H9 (cell line): ENCODE measurements at regions not wholly inside any gene's neighbourhood (a gene's known extent, or its start where the extent isn't known, plus 50 kb on each side); places are given as distances from the start of the nearest gene placed in this dataset.

Source experiments
- DNase-seq: peaks from one replicate; pipeline ENCODE4 v3.0.0-alpha.2; 2017
- H2AFZ ChIP-seq: one replicate; pipeline ENCODE4 v1.6.1; 2013; ENCODE audit warnings: mild to moderate bottlenecking, low read length, control low read depth, moderate library complexity
- H2AK5ac ChIP-seq: 2 replicates; pipeline ENCODE4 v1.6.1; 2013; ENCODE audit warnings: low read length, control low read depth, mixed read lengths; ENCODE audit not compliant: insufficient read length
- H2BK120ac ChIP-seq: one replicate; pipeline ENCODE4 v1.6.1; 2013; ENCODE audit warnings: low read depth, mild to moderate bottlenecking, low read length, control low read depth, inconsistent platforms; ENCODE audit not compliant: poor library complexity, severe bottlenecking
- H2BK12ac ChIP-seq: 2 replicates; pipeline ENCODE4 v1.6.1; 2013; ENCODE audit warnings: low read length, control low read depth, mixed read lengths, low read depth; ENCODE audit not compliant: insufficient read length
- H2BK15ac ChIP-seq: 2 replicates; pipeline ENCODE4 v1.6.1; 2013; ENCODE audit warnings: low read depth, low read length, control low read depth
- H2BK20ac ChIP-seq: one replicate; pipeline ENCODE4 v1.6.1; 2013; ENCODE audit warnings: low read depth, mild to moderate bottlenecking, low read length, control low read depth, inconsistent platforms; ENCODE audit not compliant: poor library complexity, severe bottlenecking
- H2BK5ac ChIP-seq: 2 replicates; pipeline ENCODE4 v1.6.1; 2013; ENCODE audit warnings: low read length, control low read depth, mixed read lengths; ENCODE audit not compliant: insufficient read length
- H3K14ac ChIP-seq: 2 replicates; pipeline ENCODE4 v1.6.1; 2013; ENCODE audit warnings: low read length, control low read depth; ENCODE audit not compliant: insufficient read depth
- H3K18ac ChIP-seq: 2 replicates; pipeline ENCODE4 v1.6.1; 2013; ENCODE audit warnings: low read depth, mild to moderate bottlenecking, mixed read lengths, low read length, control low read depth; ENCODE audit not compliant: insufficient read length
- H3K23ac ChIP-seq: 2 replicates; pipeline ENCODE4 v1.6.1; 2013; ENCODE audit warnings: low read length, control low read depth, mixed read lengths, low read depth; ENCODE audit not compliant: insufficient read length
- H3K23me2 ChIP-seq: 2 replicates; pipeline ENCODE4 v1.6.1; 2013; ENCODE audit warnings: low read depth, mild to moderate bottlenecking, mixed read lengths, low read length, control low read depth; ENCODE audit not compliant: insufficient read length, poor library complexity, severe bottlenecking
- H3K27ac ChIP-seq: 2 replicates; pipeline ENCODE4 v1.5.1; 2013; ENCODE audit warnings: low read length, control low read depth, mixed read lengths, low read depth; ENCODE audit not compliant: insufficient read length
- H3K27me3 ChIP-seq: 2 replicates; pipeline ENCODE4 v1.6.1; 2013; ENCODE audit warnings: low read length, control low read depth, inconsistent platforms; ENCODE audit not compliant: insufficient read depth
- H3K4ac ChIP-seq: 2 replicates; pipeline ENCODE4 v1.6.1; 2013; ENCODE audit warnings: low read depth, mild to moderate bottlenecking, control low read depth, inconsistent platforms, low read length, moderate library complexity
- H3K4me1 ChIP-seq: 2 replicates; pipeline ENCODE4 v1.6.1; 2013; ENCODE audit warnings: low read length, control low read depth, inconsistent platforms; ENCODE audit not compliant: insufficient read depth
- H3K4me2 ChIP-seq: 2 replicates; pipeline ENCODE4 v1.6.1; 2013; ENCODE audit warnings: low read length, control low read depth, mixed read lengths; ENCODE audit not compliant: insufficient read length, insufficient read depth
- H3K56ac ChIP-seq: 2 replicates; pipeline ENCODE4 v1.6.1; 2013; ENCODE audit warnings: low read depth, mild to moderate bottlenecking, mixed read lengths, low read length, control low read depth; ENCODE audit not compliant: insufficient read length
- H3K79me1 ChIP-seq: 2 replicates; pipeline ENCODE4 v1.6.1; 2013; ENCODE audit warnings: low read depth, mild to moderate bottlenecking, moderate library complexity, low read length, control low read depth, inconsistent platforms; ENCODE audit not compliant: insufficient read depth, poor library complexity, severe bottlenecking
- H3K79me2 ChIP-seq: 2 replicates; pipeline ENCODE4 v1.6.1; 2013; ENCODE audit warnings: low read length, control low read depth, inconsistent platforms; ENCODE audit not compliant: insufficient read depth
- H3K9ac ChIP-seq: 2 replicates; pipeline ENCODE4 v1.6.1; 2013; ENCODE audit warnings: low read length, control low read depth, mixed read lengths; ENCODE audit not compliant: insufficient read length; ENCODE audit errors: extremely low read depth
- H3K9me3 ChIP-seq: one replicate; pipeline ENCODE4 v1.6.1; 2013; ENCODE audit warnings: low read depth, low read length, inconsistent platforms; ENCODE audit not compliant: control insufficient read depth
- H3T11ph ChIP-seq: one replicate; pipeline ENCODE4 v1.6.1; 2013; ENCODE audit warnings: mild to moderate bottlenecking, low read length, control low read depth, inconsistent platforms
- H4K20me1 ChIP-seq: one replicate; pipeline ENCODE4 v1.6.1; 2013; ENCODE audit not compliant: control insufficient read depth, insufficient read length, insufficient read depth
- H4K5ac ChIP-seq: 2 replicates; pipeline ENCODE4 v1.6.1; 2013; ENCODE audit warnings: low read depth, mild to moderate bottlenecking, mixed read lengths, low read length, control low read depth; ENCODE audit not compliant: insufficient read length
- H4K8ac ChIP-seq: replicated peaks from 2 replicates; pipeline ENCODE4 v1.6.1; 2013; ENCODE audit warnings: low read length, control low read depth, mixed read lengths, low read depth; ENCODE audit not compliant: insufficient read length
- H4K91ac ChIP-seq: 2 replicates; pipeline ENCODE4 v1.6.1; 2013; ENCODE audit warnings: low read depth, mild to moderate bottlenecking, moderate library complexity, mixed read lengths, low read length, control low read depth; ENCODE audit not compliant: insufficient read length
- H3K27ac Mint-ChIP-seq, 3 experiments: 2 replicates in 2 of 3; 3 replicates in 1 of 3; pipeline ENCODE4 v1.8.0; 2020 to 2021; ENCODE audit warnings: mixed read lengths in 3 of 3, mild to moderate bottlenecking in 1 of 3, moderate library complexity in 1 of 3
- H3K27me3 Mint-ChIP-seq: 2 replicates; pipeline ENCODE4 v1.8.0; 2021; ENCODE audit warnings: low read depth, mild to moderate bottlenecking, moderate library complexity, mixed read lengths
- H3K36me3 Mint-ChIP-seq, 3 experiments: 2 replicates in 2 of 3; 3 replicates in 1 of 3; pipeline ENCODE4 v1.8.0; 2020 to 2021; ENCODE audit warnings: low read depth in 3 of 3, mixed read lengths in 3 of 3; ENCODE audit not compliant: insufficient read depth in 1 of 3
- H3K4me1 Mint-ChIP-seq, 2 experiments: 2 replicates each; pipeline ENCODE4 v1.8.0; 2020; ENCODE audit warnings: mixed read lengths in 2 of 2
- H3K4me3 Mint-ChIP-seq, 2 experiments: 2 replicates in 1 of 2; 3 replicates in 1 of 2; pipeline ENCODE4 v1.8.0; 2020 to 2021; ENCODE audit warnings: mild to moderate bottlenecking in 2 of 2, mixed read lengths in 2 of 2, moderate library complexity in 1 of 2
- H3K9me3 Mint-ChIP-seq, 2 experiments: 2 replicates in 1 of 2; 3 replicates in 1 of 2; pipeline ENCODE4 v1.8.0; 2020; ENCODE audit warnings: mild to moderate bottlenecking in 2 of 2, mixed read lengths in 2 of 2, moderate library complexity in 1 of 2
- WGBS: extraction: QIAGEN DNeasy Blood & Tissue Kit; methylation state at CpG from one replicate; pipeline ENCODE4 v1.1.7; 2013; ENCODE audit warnings: missing lambda C conversion rate, low lambda C conversion rate, mixed read lengths; ENCODE audit not compliant: insufficient read length; ENCODE audit errors: extremely low coverage; 5-methylcytosine and 5-hydroxymethylcytosine counted together
- TF ChIP-seq, protein P1 (sequence below): fragments of 200-600 bp; sonication (generic); conservative IDR thresholded peaks from 3 replicates; pipeline ENCODE4 v1.8.0; 2021; ENCODE audit warnings: antibody characterized with exemption, mild to moderate bottlenecking

DNA sequence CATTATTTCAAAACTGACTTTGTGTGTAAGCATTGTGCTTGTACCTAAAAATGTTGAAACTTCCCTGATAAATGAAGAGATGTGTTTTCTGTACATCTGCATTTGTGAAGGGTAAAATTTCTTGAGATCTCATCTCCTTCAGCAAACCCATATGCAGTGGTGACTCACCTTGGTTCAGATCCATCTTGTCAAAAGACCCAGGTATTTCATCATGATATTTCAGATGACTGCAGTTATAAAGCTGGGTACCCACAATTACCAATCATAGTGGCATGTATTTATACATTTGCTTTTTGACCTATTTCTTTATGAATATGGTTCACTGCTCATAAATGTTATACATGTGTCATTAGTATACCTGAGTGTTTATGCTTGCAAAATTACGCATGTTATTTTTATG lies 1213.6 kb downstream of the GALC start:
- Histone ChIP-seq H3K14ac (no peak overlapping the region), H2BK5ac (no peak overlapping the region), H3K9ac (no peak overlapping the region), H3K4me2 (no peak overlapping the region), H3K56ac (no peak overlapping the region), H3K27ac (no peak overlapping the region), H4K20me1 (no peaks in the 10 kb centered on the region), H3K4ac (no peak overlapping the region), H2AK5ac (no peak overlapping the region), H3K23ac (no peak overlapping the region), H3K23me2 (no peaks in the 10 kb centered on the region), H2BK120ac (no peak overlapping the region), H2BK15ac (no peak overlapping the region), H2BK20ac (no peak overlapping the region), H2AFZ (no peak overlapping the region), H3T11ph (no peak overlapping the region), H3K27me3 (no peaks in the 10 kb centered on the region), H2BK12ac (no peak overlapping the region), H3K79me2 (no peaks in the 10 kb centered on the region), H3K18ac (no peak overlapping the region), H4K91ac (no peak overlapping the region), H3K4me1 (no peaks in the 10 kb centered on the region), H3K79me1 (no peaks in the 10 kb centered on the region), H4K5ac (no peak overlapping the region), H4K8ac (no peak overlapping the region), H3K9me3 (no peaks in the 10 kb centered on the region)
- Mint-ChIP-seq H3K9me3 (peaks cover 13% of the 10 kb centered on the region in 2 experiments), H3K27ac (no peak overlapping the region), H3K27me3 (no peaks in the 10 kb centered on the region), H3K4me1 (peaks cover 3 to 7% of the 10 kb centered on the region in 2 experiments; a peak in 3 of 4 replicates), H3K4me3 (no peak overlapping the region), H3K36me3 (peaks cover 5 to 15% (median 9%) of the 10 kb centered on the region in 3 experiments)
- DNase-seq: no peak
- TF ChIP-seq, protein P1, sequence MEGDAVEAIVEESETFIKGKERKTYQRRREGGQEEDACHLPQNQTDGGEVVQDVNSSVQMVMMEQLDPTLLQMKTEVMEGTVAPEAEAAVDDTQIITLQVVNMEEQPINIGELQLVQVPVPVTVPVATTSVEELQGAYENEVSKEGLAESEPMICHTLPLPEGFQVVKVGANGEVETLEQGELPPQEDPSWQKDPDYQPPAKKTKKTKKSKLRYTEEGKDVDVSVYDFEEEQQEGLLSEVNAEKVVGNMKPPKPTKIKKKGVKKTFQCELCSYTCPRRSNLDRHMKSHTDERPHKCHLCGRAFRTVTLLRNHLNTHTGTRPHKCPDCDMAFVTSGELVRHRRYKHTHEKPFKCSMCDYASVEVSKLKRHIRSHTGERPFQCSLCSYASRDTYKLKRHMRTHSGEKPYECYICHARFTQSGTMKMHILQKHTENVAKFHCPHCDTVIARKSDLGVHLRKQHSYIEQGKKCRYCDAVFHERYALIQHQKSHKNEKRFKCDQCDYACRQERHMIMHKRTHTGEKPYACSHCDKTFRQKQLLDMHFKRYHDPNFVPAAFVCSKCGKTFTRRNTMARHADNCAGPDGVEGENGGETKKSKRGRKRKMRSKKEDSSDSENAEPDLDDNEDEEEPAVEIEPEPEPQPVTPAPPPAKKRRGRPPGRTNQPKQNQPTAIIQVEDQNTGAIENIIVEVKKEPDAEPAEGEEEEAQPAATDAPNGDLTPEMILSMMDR: no peak
- WGBS: no CpG with 5 or more reads among the region's 1 CpG
